Panc1 (cell line): ENCODE measurements at regions not wholly inside any gene's neighbourhood (a gene's known extent, or its start where the extent isn't known, plus 50 kb on each side); places are given as distances from the start of the nearest gene placed in this dataset.

Source experiments
- ATAC-seq: fragments of 200-7000 bp; cut with Tn5 transposase; 2 replicates; pipeline ENCODE4 v1.9.1; 2020; ENCODE audit warnings: mild to moderate bottlenecking, moderate library complexity
- BruUV-seq: library from RNA; stranded (reverse); fragments of 400-500 nt; replicated peaks from 2 replicates; lab custom pipeline; 2021; lab: Mats Ljungman, UMichigan
- CTCF ChIA-PET: fragments of 300-600 bp; sonication (Branson Sonifier 250); formaldehyde crosslinking; loops from one replicate; lab custom pipeline; 2022; ENCODE audit warnings: antibody characterized with exemption; lab: Charles Lee
- POLR2A ChIA-PET: fragments of 300-600 bp; sonication (Branson Sonifier 250); formaldehyde crosslinking; loops from one replicate; lab custom pipeline; 2022; ENCODE audit warnings: antibody characterized with exemption; lab: Charles Lee
- DNase-seq: peaks from one replicate; pipeline ENCODE4 v3.0.0-alpha.2; 2010; ENCODE audit warnings: low read depth, low spot score
- H3K27ac ChIP-seq: 2 replicates; pipeline ENCODE4 v1.5.1; 2011; ENCODE audit warnings: mild to moderate bottlenecking, low read length, inconsistent platforms
- H3K27me3 ChIP-seq: fragments of 200-500 bp; sonication (Bioruptor generic); 2 replicates; pipeline ENCODE4 v1.6.0; 2014; ENCODE audit warnings: low read length, inconsistent platforms; ENCODE audit not compliant: control insufficient read depth, insufficient read depth
- H3K36me3 ChIP-seq: fragments of 200-500 bp; sonication (Bioruptor generic); 2 replicates; pipeline ENCODE4 v1.5.1; 2014; ENCODE audit warnings: inconsistent platforms, mild to moderate bottlenecking, low read length, moderate library complexity; ENCODE audit not compliant: control insufficient read depth, insufficient read depth
- H3K4me1 ChIP-seq: 2 replicates; pipeline ENCODE4 v1.5.1; 2011; ENCODE audit warnings: inconsistent platforms, mild to moderate bottlenecking, low read length, moderate library complexity; ENCODE audit not compliant: control insufficient read depth, insufficient read depth
- H3K4me3 ChIP-seq, 2 experiments: 2 replicates each; pipeline ENCODE4 v1.5.1; 2011 to 2012; ENCODE audit warnings: low read depth in 2 of 2, low read length in 2 of 2, mild to moderate bottlenecking in 2 of 2, inconsistent platforms in 1 of 2, moderate library complexity in 1 of 2
- H3K9me3 ChIP-seq: fragments of 200-500 bp; sonication (Bioruptor generic); 2 replicates; pipeline ENCODE4 v1.5.1; 2014; ENCODE audit warnings: low read depth, mild to moderate bottlenecking, inconsistent platforms, low read length, moderate library complexity; ENCODE audit not compliant: control insufficient read depth, insufficient read depth
- POLR2AphosphoS5 ChIP-seq: IDR thresholded peaks from 2 replicates; pipeline ENCODE4 v1.6.1; 2012; ENCODE audit warnings: mild to moderate bottlenecking, low read depth, low read length, moderate library complexity
- SIN3A ChIP-seq: IDR thresholded peaks from 2 replicates; pipeline ENCODE4 v1.6.1; 2012; ENCODE audit warnings: low read depth, mild to moderate bottlenecking, low read length, moderate library complexity, borderline replicate concordance; ENCODE audit not compliant: insufficient read depth
- TCF7L2 ChIP-seq: IDR thresholded peaks from 2 replicates; pipeline ENCODE4 v1.6.1; 2011; ENCODE audit warnings: mild to moderate bottlenecking, low read depth, low read length, inconsistent platforms
- in situ Hi-C: cut with HindIII; loops from 2 replicates; pipeline ENCODE4 v1.10.0; 2016; ENCODE audit warnings: low sequenced_read_pairs, low pct_unique_long_range_greater_than_20kb
- intact Hi-C: fragments of 100-400 bp; cut with micrococcal nuclease; formaldehyde crosslinking; loops from one replicate; pipeline ENCODE4 v1.10.0; 2022; ENCODE audit not compliant: unreplicated experiment
- TF ChIP-seq, protein P1 (sequence below), 2 experiments: IDR thresholded peaks; 2 replicates each; pipeline ENCODE4 v1.6.1; 2011 to 2012; ENCODE audit warnings: low read depth in 2 of 2, control low read depth in 1 of 2, low read length in 1 of 2, mild to moderate bottlenecking in 1 of 2, moderate library complexity in 1 of 2; ENCODE audit not compliant: insufficient read depth in 1 of 2
- TF ChIP-seq, protein P2 (sequence below): fragments of 450-650 bp; IDR thresholded peaks from 2 replicates; pipeline ENCODE4 v1.5.1; 2017; ENCODE audit warnings: mild to moderate bottlenecking

DNA sequence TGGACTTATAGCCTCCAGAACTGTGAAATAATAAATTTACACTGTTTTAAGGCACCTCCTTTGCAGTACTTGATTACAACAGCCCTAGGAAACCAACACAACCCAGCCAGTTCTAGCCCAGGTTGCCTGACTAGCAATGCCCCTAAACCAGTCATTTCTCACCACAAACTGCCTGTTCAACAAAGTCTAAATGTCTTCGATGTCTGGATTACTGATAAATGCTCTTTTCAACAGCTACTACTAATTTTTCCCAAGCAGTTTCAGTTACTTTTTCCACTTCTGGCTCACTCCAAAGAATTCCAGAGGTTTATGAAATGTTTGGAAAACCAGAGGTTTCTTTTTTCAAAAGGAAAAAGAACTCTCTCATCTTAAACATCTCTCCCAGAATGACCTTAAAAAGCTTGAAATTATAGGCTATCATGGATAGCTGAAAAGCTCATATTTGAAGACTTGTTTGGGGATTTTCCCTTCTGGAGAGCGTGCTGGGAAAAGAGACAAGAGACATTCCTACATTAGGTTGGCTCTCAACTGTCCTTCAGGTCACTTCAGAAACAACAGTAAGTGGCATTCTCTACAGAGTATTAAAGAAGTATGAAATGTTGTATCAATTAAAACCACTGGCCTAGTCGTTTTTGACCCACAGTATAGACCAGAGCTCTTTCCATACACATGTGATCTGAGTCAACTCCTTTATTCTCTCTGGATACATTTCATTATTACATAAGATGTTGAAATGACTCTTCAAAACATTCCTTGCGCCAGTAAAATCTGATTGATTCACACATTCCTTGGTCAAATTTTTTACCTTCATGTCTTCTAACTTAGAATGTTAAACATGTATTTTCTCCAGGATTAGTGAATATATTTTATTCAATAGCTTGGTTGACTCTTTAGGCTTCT, 265.9 kb downstream of the COL12A1 start:
- no peak for ATAC-seq

DNA sequence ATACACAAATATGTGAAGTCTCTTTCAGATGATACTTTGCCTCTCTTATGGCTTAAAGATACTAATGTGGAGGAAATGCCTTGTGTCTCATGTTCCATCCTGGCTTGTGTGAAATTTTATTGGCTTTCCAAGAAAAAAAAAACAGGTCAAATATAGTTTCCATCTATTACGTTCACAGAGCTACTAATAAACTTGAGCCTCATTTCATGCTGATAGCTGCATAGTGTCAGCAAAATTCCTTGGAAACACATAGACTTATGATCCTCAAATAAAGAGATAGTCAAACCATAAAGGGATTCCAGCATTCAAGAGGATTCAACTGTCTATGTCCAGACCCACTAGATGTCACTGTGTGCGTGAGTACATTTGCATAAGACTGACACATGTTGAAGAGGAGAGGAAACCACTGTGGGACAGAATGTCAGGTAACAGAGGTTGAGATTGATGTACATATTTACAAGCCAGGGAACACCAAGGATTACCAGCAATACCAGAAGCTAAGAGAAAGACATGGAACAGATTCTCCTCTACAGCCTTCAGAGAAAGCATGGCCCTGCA, 266.6 kb downstream of the COL12A1 start:
- no peak for ATAC-seq
- no peaks in the 10 kb centered on the region for H3K27me3 ChIP-seq
- H3K4me1 ChIP-seq = no peaks in the 10 kb centered on the region
- CTCF ChIA-PET = no interaction called here
- in situ Hi-C loops (no loop called here), intact Hi-C loops (no loop called here)
- no peak overlapping the region for H3K27ac ChIP-seq
- no peaks in the 10 kb centered on the region for H3K36me3 ChIP-seq
- no peak for DNase-seq
- no peak overlapping the region for H3K4me3 ChIP-seq
- no TSS peak for BruUV-seq
- H3K9me3 ChIP-seq = no peaks in the 10 kb centered on the region
- POLR2A ChIA-PET = no interaction called here
- TF ChIP-seq POLR2AphosphoS5 (no peak), TCF7L2 (no peak), SIN3A (no peak)
- TF ChIP-seq, protein P1, sequence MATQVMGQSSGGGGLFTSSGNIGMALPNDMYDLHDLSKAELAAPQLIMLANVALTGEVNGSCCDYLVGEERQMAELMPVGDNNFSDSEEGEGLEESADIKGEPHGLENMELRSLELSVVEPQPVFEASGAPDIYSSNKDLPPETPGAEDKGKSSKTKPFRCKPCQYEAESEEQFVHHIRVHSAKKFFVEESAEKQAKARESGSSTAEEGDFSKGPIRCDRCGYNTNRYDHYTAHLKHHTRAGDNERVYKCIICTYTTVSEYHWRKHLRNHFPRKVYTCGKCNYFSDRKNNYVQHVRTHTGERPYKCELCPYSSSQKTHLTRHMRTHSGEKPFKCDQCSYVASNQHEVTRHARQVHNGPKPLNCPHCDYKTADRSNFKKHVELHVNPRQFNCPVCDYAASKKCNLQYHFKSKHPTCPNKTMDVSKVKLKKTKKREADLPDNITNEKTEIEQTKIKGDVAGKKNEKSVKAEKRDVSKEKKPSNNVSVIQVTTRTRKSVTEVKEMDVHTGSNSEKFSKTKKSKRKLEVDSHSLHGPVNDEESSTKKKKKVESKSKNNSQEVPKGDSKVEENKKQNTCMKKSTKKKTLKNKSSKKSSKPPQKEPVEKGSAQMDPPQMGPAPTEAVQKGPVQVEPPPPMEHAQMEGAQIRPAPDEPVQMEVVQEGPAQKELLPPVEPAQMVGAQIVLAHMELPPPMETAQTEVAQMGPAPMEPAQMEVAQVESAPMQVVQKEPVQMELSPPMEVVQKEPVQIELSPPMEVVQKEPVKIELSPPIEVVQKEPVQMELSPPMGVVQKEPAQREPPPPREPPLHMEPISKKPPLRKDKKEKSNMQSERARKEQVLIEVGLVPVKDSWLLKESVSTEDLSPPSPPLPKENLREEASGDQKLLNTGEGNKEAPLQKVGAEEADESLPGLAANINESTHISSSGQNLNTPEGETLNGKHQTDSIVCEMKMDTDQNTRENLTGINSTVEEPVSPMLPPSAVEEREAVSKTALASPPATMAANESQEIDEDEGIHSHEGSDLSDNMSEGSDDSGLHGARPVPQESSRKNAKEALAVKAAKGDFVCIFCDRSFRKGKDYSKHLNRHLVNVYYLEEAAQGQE (IDR thresholded peaks at IDR 0.05; ENCODE audit: insufficient read depth in 1 of 2, low read depth in 2 of 2, low read length in 1 of 2) = no peak
- TF ChIP-seq, protein P2, sequence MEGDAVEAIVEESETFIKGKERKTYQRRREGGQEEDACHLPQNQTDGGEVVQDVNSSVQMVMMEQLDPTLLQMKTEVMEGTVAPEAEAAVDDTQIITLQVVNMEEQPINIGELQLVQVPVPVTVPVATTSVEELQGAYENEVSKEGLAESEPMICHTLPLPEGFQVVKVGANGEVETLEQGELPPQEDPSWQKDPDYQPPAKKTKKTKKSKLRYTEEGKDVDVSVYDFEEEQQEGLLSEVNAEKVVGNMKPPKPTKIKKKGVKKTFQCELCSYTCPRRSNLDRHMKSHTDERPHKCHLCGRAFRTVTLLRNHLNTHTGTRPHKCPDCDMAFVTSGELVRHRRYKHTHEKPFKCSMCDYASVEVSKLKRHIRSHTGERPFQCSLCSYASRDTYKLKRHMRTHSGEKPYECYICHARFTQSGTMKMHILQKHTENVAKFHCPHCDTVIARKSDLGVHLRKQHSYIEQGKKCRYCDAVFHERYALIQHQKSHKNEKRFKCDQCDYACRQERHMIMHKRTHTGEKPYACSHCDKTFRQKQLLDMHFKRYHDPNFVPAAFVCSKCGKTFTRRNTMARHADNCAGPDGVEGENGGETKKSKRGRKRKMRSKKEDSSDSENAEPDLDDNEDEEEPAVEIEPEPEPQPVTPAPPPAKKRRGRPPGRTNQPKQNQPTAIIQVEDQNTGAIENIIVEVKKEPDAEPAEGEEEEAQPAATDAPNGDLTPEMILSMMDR = no peak

More for the DNA sequence above, 265.9 kb downstream of the COL12A1 start:
- TF ChIP-seq SIN3A (no peak), POLR2AphosphoS5 (no peak), TCF7L2 (no peak)
- TF ChIP-seq, protein P1 (IDR thresholded peaks at IDR 0.05; ENCODE audit: insufficient read depth in 1 of 2, low read depth in 2 of 2, low read length in 1 of 2) = no peak
- TF ChIP-seq, protein P2 = no peak
- H3K4me1 ChIP-seq = no peaks in the 10 kb centered on the region
- POLR2A ChIA-PET = no interaction called here
- intact Hi-C loops (no loop called here), in situ Hi-C loops (no loop called here)
- no peak overlapping the region for H3K4me3 ChIP-seq
- H3K27ac ChIP-seq = no peak overlapping the region
- no peak for DNase-seq
- H3K36me3 ChIP-seq = no peaks in the 10 kb centered on the region
- H3K9me3 ChIP-seq = no peaks in the 10 kb centered on the region
- CTCF ChIA-PET = no interaction called here
- BruUV-seq = no TSS peak
- H3K27me3 ChIP-seq = no peaks in the 10 kb centered on the region
